HPDE6-E6E7 (cell line): ENCODE measurements at regions not wholly inside any gene's neighbourhood (a gene's known extent, or its start where the extent isn't known, plus 50 kb on each side); places are given as distances from the start of the nearest gene placed in this dataset.
"Not testable (repeated sequence)": the region's sequence is repeated elsewhere in the genome, so short reads cannot be mapped to it uniquely, and the experiment has no call there.

ENCODE experiments used
- DNase-seq: peaks from one replicate; pipeline ENCODE4 v3.0.0; 2011; ENCODE audit warnings: missing footprints; ENCODE audit errors: extremely low spot score

DNA sequence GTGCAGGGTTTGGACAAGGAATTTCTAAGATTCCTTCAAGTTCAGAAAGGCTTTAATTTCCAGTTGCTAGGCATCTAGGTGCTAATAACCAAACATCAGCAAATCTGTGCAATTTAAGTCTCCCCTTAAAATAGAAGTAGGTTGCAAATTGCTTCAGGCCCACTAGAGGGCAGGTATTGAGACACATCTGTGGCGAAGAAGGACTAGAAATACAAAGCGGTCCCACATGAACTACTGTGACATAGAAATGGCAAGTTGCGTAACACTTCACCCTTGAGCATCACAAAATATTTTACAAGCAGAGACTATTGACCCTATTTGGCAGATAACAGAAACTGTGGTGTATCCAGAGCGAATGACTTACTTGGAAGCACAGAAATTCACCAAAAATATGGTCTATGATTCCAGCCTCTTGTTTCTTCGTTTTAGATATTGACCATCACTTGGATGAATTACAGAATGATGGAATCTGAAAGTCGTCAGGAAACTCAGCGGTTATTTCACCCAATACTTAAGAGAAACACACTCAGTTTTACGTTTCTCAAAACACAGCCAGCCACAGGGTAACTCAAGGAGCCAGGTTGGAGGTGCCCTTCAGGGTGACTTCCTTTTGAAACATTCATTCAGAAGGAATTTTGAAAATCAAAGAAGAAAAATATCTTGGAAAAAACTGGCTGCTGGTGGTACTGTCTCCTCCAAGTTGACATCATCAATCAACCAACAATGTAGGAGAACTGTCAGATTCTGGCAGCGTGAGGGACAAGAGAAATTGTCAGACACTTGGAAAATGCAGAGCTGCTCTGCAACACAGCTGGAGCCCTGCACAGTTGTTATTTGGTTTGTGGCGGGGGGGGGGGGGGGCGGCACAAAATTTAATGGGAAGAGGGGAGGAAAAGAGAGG lies 256.3 kb upstream of the MINDY3 start:
- DNase-seq = no peak

DNA sequence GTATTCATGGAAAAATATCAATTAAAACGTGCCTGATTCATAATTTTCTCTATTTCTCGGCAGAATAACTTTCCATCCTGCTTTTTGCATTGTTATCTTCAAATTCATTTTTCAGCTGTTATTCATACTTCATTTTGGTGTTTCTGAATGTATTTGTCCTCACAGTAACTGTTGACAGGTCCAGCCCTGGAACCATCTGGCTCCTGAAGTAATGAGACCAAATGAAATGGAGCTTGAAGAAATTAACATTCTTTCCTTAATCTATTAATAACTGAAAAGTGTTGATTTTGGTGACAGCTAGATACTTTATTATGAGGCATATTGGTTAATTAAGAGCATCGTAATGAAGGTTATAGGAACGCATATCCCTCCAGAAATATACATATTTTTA lies 257.0 kb upstream of the MINDY3 start:
- DNase-seq = no peak

GRCh38 chr10:16119445-16119844 lies 259.1 kb upstream of the MINDY3 start:
- no peak for DNase-seq

GRCh38 chr10:16120563-16120962 lies 260.3 kb upstream of the MINDY3 start:
- no peak for DNase-seq

GRCh38 chr10:16141499-16141898 lies 281.2 kb upstream of the MINDY3 start:
- DNase-seq = no peak

- no peak for DNase-seq
Measured at GRCh38 chr10:16146993-16147392, 286.7 kb upstream of the MINDY3 start.

- DNase-seq = no peak
Measured at GRCh38 chr10:16155834-16156233, 281.0 kb upstream of the PTER start.

DNA sequence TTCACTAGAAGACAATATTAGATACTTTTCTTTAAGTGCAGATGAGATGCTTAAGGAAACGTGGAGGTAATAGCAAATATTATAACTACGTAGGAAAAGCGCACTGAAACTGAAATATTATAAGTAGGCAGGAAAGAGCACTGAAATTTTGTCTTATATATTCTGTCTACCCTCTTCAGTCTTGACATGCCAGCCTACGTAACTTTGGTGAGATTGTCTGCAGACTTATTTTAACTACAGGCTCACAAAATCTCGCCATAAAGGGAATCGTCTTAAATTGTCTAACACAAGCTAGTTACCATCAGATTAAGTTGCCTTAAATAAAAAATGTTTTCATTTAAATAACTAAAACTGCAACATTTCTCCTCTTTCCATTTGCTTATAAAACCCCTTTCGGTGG lies 280.1 kb upstream of the PTER start:
- no peak for DNase-seq

DNA sequence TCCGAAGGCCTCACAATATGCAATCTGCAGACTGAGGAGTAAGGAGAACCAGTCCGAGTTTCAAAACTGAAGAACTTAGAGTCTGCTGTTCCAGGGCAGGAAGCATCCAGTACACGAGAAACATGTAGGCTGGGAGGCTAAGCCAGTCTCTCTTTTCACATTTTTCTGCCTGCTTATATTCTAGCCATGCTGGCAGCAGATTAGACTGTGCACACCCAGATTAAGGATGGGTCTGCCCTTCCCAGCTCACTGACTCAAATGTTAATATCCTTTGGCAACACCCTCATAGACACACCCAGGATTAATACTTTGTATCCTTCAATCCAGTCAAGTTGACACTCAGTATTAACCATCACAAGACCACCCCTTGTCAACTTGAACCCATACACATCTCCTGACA lies 271.7 kb upstream of the PTER start:
- not testable (repeated sequence) for DNase-seq

DNA sequence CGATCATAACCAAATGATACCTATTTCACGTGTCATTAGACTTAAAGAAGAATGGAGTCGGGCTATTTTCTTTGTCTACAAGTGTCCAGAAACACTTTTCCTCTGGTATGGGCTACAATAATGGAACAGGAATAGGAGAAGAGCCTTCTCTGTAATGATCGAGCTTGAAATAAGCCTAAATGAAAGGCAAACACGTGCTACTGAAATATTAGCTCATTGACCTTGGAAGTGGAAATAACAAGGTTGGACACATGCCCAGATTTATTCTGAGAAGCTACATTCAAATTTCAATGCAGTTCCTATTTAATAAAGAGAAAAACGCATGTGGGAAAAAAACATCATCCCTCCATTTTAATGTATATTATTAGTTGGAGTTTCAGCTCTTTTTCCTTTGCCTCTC lies 254.7 kb upstream of the PTER start:
- no peak for DNase-seq

DNA sequence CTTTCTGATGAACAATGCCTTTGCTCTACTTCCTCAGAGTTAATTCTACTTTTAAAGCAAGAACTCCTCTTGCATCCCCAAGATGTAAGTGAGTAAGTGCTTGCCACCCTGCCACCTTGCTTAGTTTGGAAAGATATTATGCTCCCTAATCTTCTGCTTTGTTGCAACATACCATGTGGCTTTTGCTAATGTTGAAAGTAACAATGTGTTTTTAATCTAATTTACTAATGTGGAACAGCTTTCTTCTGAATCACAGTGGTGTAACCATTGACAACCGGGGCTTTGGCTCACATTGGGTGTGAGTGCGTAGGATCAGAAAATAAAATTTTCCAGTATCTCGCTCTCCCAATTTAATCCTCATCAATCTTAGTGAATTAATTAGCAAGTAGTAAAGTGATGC lies 254.1 kb upstream of the PTER start:
- DNase-seq = no peak

- DNase-seq = no peak
Measured at GRCh38 chr10:16184096-16184597, 252.7 kb upstream of the PTER start.

DNA sequence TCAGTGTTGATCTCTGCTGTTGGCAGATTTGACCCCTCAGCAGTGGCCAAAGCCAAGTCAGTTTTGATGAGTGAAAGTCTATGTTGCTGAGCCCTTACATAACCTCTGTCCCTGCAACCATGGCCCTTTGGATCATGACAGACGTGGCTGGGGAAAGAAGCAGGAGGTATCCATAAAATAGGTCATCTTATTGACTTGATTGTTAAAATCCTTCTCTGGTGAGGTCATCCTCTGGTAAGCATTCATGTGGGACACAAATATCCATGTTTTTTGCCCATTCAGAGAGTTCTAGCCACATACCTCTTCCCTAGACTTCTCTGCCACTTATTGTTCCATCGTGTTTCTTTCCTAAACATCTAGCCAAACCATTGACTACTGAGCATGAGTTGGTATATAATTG lies 251.9 kb upstream of the PTER start:
- no peak for DNase-seq

GRCh38 chr10:16186564-16186963 lies 250.2 kb upstream of the PTER start:
- DNase-seq = no peak

DNA sequence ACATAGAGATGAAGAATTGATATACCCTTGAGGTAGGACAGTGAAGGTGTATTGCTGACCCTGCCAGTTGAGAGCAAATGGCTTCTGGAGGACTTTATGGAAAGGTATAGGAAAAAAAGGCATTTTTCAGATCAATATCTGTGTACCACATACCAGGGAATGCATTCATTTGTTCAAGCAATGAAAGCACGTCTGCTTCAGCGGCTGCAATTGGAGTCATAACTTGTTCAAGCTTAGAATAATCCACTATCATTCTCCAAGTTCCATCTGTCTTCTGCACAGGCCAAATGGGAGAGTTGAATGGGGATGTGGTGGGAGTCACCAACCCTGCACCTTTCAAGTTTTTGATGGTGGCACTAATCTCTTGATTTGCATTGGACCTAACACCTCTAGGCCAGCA lies 249.6 kb upstream of the PTER start:
- DNase-seq = no peak

DNA sequence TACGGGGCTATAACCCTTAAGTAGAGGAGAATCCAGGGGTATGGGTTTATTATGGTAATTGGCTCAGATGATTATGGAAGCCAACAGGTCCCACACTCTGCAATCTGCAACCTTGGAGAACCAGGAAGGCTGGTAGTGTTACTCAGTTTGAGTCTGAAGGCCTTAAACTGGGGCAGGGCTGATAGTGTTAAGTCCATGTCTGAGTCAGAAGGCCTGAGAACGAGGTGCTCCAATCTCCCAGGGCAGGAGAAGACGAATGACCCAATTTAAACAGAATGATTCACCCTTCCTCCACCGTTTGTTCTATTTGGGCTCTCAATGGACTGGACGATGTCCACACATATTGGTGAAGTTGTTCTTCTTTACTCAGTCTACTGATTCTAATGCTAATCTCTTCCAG lies 244.5 kb upstream of the PTER start:
- DNase-seq = no peak

- no peak for DNase-seq
Measured at GRCh38 chr10:16193241-16193640, 243.6 kb upstream of the PTER start.

- no peak for DNase-seq
Measured at GRCh38 chr10:16195178-16195769, 241.5 kb upstream of the PTER start.

- no peak for DNase-seq
Measured at GRCh38 chr10:16195894-16196293, 240.9 kb upstream of the PTER start.

GRCh38 chr10:16199216-16199615 lies 237.6 kb upstream of the PTER start:
- DNase-seq = no peak

DNA sequence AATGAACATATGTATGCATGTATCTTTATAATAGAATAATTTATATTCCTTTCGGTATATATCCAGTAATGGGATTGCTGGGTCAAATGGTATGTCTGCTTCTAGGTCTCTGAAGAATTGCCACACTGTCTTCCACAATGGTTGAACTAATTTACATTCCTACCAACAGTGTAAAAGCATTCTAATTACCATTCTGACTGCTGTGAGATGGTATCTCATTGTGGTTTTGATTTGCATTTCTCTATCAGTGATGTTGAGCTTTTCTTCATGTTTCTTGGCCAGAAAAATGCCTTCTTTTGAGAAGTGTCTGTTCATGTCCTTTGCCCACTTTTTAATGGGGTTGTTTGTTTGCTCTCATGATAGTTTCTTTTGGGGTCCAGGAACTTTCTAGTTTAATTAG lies 213.2 kb upstream of the PTER start:
- DNase-seq = not testable (repeated sequence)

GRCh38 chr10:16227674-16228073 lies 209.1 kb upstream of the PTER start:
- no peak for DNase-seq

- DNase-seq = no peak
Measured at GRCh38 chr10:16231176-16231575, 205.6 kb upstream of the PTER start.
